Endothelial cell of umbilical vein (primary cell): ENCODE measurements at regions not wholly inside any gene's neighbourhood (a gene's known extent, or its start where the extent isn't known, plus 50 kb on each side); places are given as distances from the start of the nearest gene placed in this dataset.

ENCODE experiments used
- BruUV-seq: library from RNA; stranded (reverse); fragments of 400-500 nt; replicated peaks from 2 replicates; lab custom pipeline; 2021; lab: Mats Ljungman, UMichigan
- CTCF ChIA-PET: fragments of 300-600, 350-600 bp; sonication (Branson Sonifier 250); formaldehyde crosslinking; loops from one replicate; lab custom pipeline; 2021; ENCODE audit warnings: antibody characterized with exemption, inconsistent platforms; lab: Charles Lee
- POLR2A ChIA-PET: fragments of 300-600, 350-600 bp; sonication (Branson Sonifier 250); formaldehyde crosslinking; loops from one replicate; lab custom pipeline; 2021; ENCODE audit warnings: antibody characterized with exemption, inconsistent platforms; lab: Charles Lee
- DNase-seq: peaks from one replicate; pipeline ENCODE4 v3.0.0-alpha.2; 2011; ENCODE audit warnings: low read depth, low spot score
- FAIRE-seq: peaks from 2 replicates; lab custom pipeline; 2011; peaks lifted over from hg19 to GRCh38; lab: Jason Lieb, UNC
- H2AFZ ChIP-seq: 2 replicates; pipeline ENCODE4 v1.6.0; 2012; ENCODE audit warnings: low read depth, low read length, control low read depth, inconsistent platforms
- H3K27ac ChIP-seq: 2 replicates; pipeline ENCODE4 v1.5.1; 2011; ENCODE audit warnings: low read depth, mild to moderate bottlenecking, control low read depth, low read length, moderate library complexity; ENCODE audit not compliant: insufficient read depth
- H3K27me3 ChIP-seq, 2 experiments: 2 replicates each; pipeline versions ENCODE4 v1.6.0 to v1.6.1; 2011; ENCODE audit warnings: low read length in 2 of 2, mixed read lengths in 1 of 2; ENCODE audit not compliant: control insufficient read depth in 2 of 2, insufficient read depth in 2 of 2
- H3K36me3 ChIP-seq, 2 experiments: 2 replicates in 1 of 2; 3 replicates in 1 of 2; pipeline ENCODE4 v1.5.1; 2011; ENCODE audit warnings: low read length in 2 of 2, mild to moderate bottlenecking in 1 of 2, moderate library complexity in 1 of 2; ENCODE audit not compliant: control insufficient read depth in 2 of 2, insufficient read depth in 2 of 2; ENCODE audit errors: extremely low read depth in 1 of 2
- H3K4me1 ChIP-seq: 3 replicates; pipeline ENCODE4 v1.5.1; 2011; ENCODE audit warnings: mild to moderate bottlenecking, low read length; ENCODE audit not compliant: control insufficient read depth, insufficient read depth; ENCODE audit errors: extremely low read depth
- H3K4me2 ChIP-seq: 2 replicates; pipeline ENCODE4 v1.6.1; 2011; ENCODE audit warnings: low read length, control low read depth, mixed read lengths; ENCODE audit not compliant: insufficient read depth
- H3K4me3 ChIP-seq, 3 experiments: fragments of 200-600 bp in 1 of 3; sonication (generic), shearing (Covaris generic) in 1 of 3; replicated peaks in 1 of 3; 2 replicates each; pipeline ENCODE4 v1.5.1; 2011 to 2016; ENCODE audit warnings: control low read depth in 3 of 3, low read length in 3 of 3, mild to moderate bottlenecking in 2 of 3, inconsistent platforms in 1 of 3, low read depth in 1 of 3, moderate library complexity in 1 of 3; ENCODE audit not compliant: insufficient read depth in 1 of 3
- H3K79me2 ChIP-seq: 2 replicates; pipeline ENCODE4 v1.6.0; 2012; ENCODE audit warnings: low read length, inconsistent platforms; ENCODE audit not compliant: control insufficient read depth, insufficient read depth
- H3K9ac ChIP-seq: replicated peaks from 2 replicates; pipeline ENCODE3; 2011; ENCODE audit warnings: low read length, control low read depth; ENCODE audit not compliant: insufficient read depth; ENCODE audit errors: extremely low read depth
- H3K9me1 ChIP-seq: replicated peaks from 3 replicates; pipeline ENCODE4 v1.6.0; 2011; ENCODE audit warnings: mild to moderate bottlenecking, low read length; ENCODE audit not compliant: control insufficient read depth, insufficient read depth; ENCODE audit errors: extremely low read depth
- H3K9me3 ChIP-seq: replicated peaks from 2 replicates; pipeline ENCODE4 v1.5.1; 2012; ENCODE audit warnings: low read length, inconsistent platforms; ENCODE audit not compliant: control insufficient read depth, insufficient read depth
- H4K20me1 ChIP-seq: replicated peaks from 2 replicates; pipeline ENCODE3; 2011; ENCODE audit warnings: mild to moderate bottlenecking, low read length; ENCODE audit not compliant: control insufficient read depth, insufficient read depth; ENCODE audit errors: extremely low read depth
- CTCF ChIP-seq, 2 donors: IDR thresholded peaks; 1 replicate in 1 of 2; 2 replicates in 1 of 2; pipeline ENCODE4 v1.5.1; 2011; ENCODE audit warnings: low read length in 2 of 2, mild to moderate bottlenecking in 2 of 2, moderate library complexity in 2 of 2, control low read depth in 1 of 2, inconsistent platforms in 1 of 2, low read depth in 1 of 2; ENCODE audit not compliant: insufficient read depth in 1 of 2; ENCODE audit errors: extremely low read depth in 1 of 2
- EZH2 ChIP-seq: IDR thresholded peaks from 2 replicates; pipeline ENCODE4 v1.6.1; 2012; ENCODE audit warnings: borderline replicate concordance, low read depth, mild to moderate bottlenecking, moderate library complexity, low read length, inconsistent platforms; ENCODE audit not compliant: severe bottlenecking
- FOS ChIP-seq: IDR thresholded peaks from 2 replicates; pipeline ENCODE4 v1.6.1; 2011; ENCODE audit warnings: mild to moderate bottlenecking, low read length, moderate library complexity, borderline replicate concordance; ENCODE audit not compliant: insufficient read depth
- GATA2 ChIP-seq: IDR thresholded peaks from 2 replicates; pipeline ENCODE4 v1.7.0; 2011; ENCODE audit warnings: low read depth, mild to moderate bottlenecking, moderate library complexity, mixed read lengths, low read length; ENCODE audit not compliant: insufficient read length, insufficient read depth
- JUN ChIP-seq: IDR thresholded peaks from 2 replicates; pipeline ENCODE4 v1.6.1; 2011; ENCODE audit warnings: borderline replicate concordance, low read depth; ENCODE audit not compliant: insufficient read length, insufficient read depth
- MAX ChIP-seq: IDR thresholded peaks from 2 replicates; pipeline ENCODE4 v1.6.1; 2011; ENCODE audit not compliant: insufficient read depth, insufficient read length
- MYC ChIP-seq: IDR thresholded peaks from one replicate; pipeline ENCODE4 v1.6.1; 2011; ENCODE audit warnings: mild to moderate bottlenecking, low read depth, low read length
- POLR2A ChIP-seq: IDR thresholded peaks from 2 replicates; pipeline ENCODE4 v1.6.1; 2012; ENCODE audit warnings: low read depth, mild to moderate bottlenecking, control low read depth, low read length
- POLR2AphosphoS5 ChIP-seq: IDR thresholded peaks from 2 replicates; pipeline ENCODE4 v1.6.1; 2012; ENCODE audit warnings: low read depth, mild to moderate bottlenecking, control low read depth, low read length, moderate library complexity; ENCODE audit not compliant: insufficient read depth
- dilution Hi-C: fragments of 300-500 bp; cut with MboI; formaldehyde crosslinking; loops from one replicate; pipeline ENCODE4 v1.15.0; 2019; ENCODE audit warnings: low sequenced_read_pairs; ENCODE audit not compliant: extremely low pct_ligation_motif_present
- intact Hi-C: fragments of 100-400 bp; cut with micrococcal nuclease; formaldehyde crosslinking; loops from one replicate; pipeline ENCODE4 v1.10.0; 2022

- DNase-seq (no peak), FAIRE-seq (no peak)
- dilution Hi-C loops (no loop called here), intact Hi-C loops (no loop called here)
- H3K79me2 ChIP-seq = no peaks in the 10 kb centered on the region
- no peak overlapping the region for H3K27ac ChIP-seq
- H3K36me3 ChIP-seq = no peaks in the 10 kb centered on the region
- no peaks in the 10 kb centered on the region for H3K4me1 ChIP-seq
- no TSS peak for BruUV-seq
- H4K20me1 ChIP-seq = no peaks in the 10 kb centered on the region
- H3K9me3 ChIP-seq = no peaks in the 10 kb centered on the region
- no peaks in the 10 kb centered on the region for H3K9me1 ChIP-seq
- ChIA-PET POLR2A (no interaction called here), CTCF (no interaction called here)
- peaks cover 22 to 26% of the 10 kb centered on the region in 2 experiments for H3K27me3 ChIP-seq
- TF ChIP-seq POLR2A (no peak), CTCF (IDR thresholded peaks at IDR 0.05; ENCODE audit: extremely low read depth in 1 of 2, insufficient read depth in 1 of 2, low read depth in 1 of 2, low read length in 2 of 2) (no peak), MAX (no peak), GATA2 (no peak), FOS (no peak), MYC (no peak)
- H3K9ac ChIP-seq = no peak overlapping the region
- no peak overlapping the region for H2AFZ ChIP-seq
- H3K4me2 ChIP-seq = no peak overlapping the region
- H3K4me3 ChIP-seq = no peak overlapping the region
These were observed 341.7 kb downstream of the REEP3 start for GRCh38 chr10:63862860-63863259.

GRCh38 chr10:63865210-63865609, 344.0 kb downstream of the REEP3 start:
- DNase-seq (no peak), FAIRE-seq (no peak)
- Histone ChIP-seq H3K79me2 (no peaks in the 10 kb centered on the region), H3K9ac (no peak overlapping the region), H3K27ac (no peak overlapping the region), H3K4me2 (no peak overlapping the region), H2AFZ (no peak overlapping the region), H3K27me3 (peaks cover 25 to 27% of the 10 kb centered on the region in 2 experiments), H3K36me3 (no peaks in the 10 kb centered on the region), H3K4me3 (no peak overlapping the region), H3K9me1 (no peaks in the 10 kb centered on the region), H3K9me3 (no peaks in the 10 kb centered on the region), H3K4me1 (no peaks in the 10 kb centered on the region), H4K20me1 (no peaks in the 10 kb centered on the region)
- intact Hi-C loops (no loop called here), dilution Hi-C loops (no loop called here)
- TF ChIP-seq GATA2 (no peak), MAX (no peak), FOS (no peak), CTCF (IDR thresholded peaks at IDR 0.05; ENCODE audit: extremely low read depth in 1 of 2, insufficient read depth in 1 of 2, low read depth in 1 of 2, low read length in 2 of 2) (no peak), JUN (no peak), EZH2 (no peak), POLR2A (no peak), MYC (no peak), POLR2AphosphoS5 (no peak)
- ChIA-PET CTCF (interaction anchor here (0.9 to 2.5 kb wide), 3 partner anchors 19 to 110 kb away, joined by 3 to 36 read pairs (median 3); no protein-coding TSS in a partner anchor), POLR2A (no interaction called here)
- BruUV-seq = no TSS peak
